HUDEP-2 (cell line): ENCODE measurements at regions not wholly inside any gene's neighbourhood (a gene's known extent, or its start where the extent isn't known, plus 50 kb on each side); places are given as distances from the start of the nearest gene placed in this dataset.
"Not testable (repeated sequence)": the region's sequence is repeated elsewhere in the genome, so short reads cannot be mapped to it uniquely, and the experiment has no call there.

ENCODE experiments used
- DNase-seq, 76 experiments: peaks; one replicate each; lab custom pipeline; 2025; ENCODE audit not compliant: unreplicated experiment in 76 of 76; lab: John Stamatoyannopoulos, UW

GRCh38 chr2:195471807-195472206 lies 185.2 kb upstream of the SLC39A10 start:
- DNase-seq, result no peak

DNA sequence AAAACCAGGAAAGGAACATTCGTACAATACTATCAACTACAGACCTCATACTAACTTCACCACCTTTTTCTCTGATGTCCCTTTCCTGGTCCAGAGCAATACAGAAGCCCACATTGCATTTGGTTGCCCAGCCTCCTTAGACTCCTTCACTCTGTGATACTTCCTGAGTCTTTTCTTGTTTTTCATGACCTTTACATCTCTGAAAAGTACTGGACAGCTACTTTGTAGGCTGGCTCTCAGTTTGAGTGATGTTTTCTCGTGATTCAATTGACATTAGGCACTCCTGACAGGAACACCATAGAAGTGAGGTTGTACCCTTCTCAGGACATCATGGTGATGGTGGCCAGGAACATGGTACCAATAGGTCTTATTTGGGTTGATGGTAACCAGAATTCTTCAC lies 185.9 kb upstream of the SLC39A10 start:
- no peak for DNase-seq

DNA sequence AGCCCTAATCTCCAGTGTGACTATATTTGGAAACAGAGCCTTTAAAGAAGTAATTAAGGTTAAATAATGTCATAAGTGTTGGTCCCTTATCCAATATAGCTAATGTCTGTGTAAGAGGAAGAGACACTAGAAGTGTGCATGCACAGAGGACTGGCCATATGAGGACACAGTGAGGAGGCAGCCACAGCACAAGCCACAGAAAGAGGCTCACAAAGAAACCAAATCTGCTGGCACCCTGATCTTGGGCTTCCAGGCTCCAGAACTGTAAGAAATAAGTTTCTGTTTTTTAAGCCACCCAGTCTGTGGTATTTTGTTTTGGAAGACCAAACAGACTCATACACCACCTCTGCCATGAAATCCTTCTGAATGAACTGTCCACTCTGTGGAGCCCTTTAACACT lies 186.4 kb upstream of the SLC39A10 start:
- no peak for DNase-seq

DNA sequence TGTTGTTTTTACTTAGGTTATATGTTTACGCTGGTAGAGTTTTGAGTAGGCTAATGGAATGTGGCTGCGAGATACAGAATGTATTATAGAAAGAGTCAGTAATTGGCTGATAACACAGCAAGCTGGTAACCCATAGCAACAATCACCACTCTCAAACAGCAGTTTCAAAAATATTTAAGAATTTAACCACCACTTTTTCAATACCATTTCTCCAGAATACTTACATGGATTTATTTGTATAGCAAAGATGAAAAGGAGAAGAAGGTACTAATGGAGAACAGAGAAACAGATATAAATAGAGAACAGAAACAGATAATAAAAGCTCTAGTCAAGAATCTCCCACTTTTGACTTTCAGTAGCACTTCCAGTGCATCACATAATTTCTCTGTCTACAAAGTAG lies 188.3 kb upstream of the SLC39A10 start:
- no peak for DNase-seq

DNA sequence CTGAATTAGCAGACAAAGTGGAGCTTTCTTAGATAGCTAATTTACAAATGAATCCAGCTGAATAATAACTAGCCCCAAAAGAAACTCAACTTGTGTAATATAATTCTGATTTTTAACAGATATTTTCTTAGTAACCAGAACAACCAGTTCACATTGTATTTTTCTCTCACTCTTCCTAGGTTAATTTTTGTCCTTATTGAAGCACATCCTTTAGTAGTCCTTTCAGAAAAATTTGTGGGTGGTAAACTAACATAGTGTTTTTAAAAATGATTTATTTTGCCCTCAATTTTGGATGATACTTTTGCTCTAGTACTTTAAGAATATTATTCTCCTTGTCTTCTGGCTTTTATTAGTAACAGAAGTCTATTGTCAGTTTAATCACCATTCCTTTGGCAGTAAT lies 190.6 kb upstream of the SLC39A10 start:
- DNase-seq, result no peak

DNA sequence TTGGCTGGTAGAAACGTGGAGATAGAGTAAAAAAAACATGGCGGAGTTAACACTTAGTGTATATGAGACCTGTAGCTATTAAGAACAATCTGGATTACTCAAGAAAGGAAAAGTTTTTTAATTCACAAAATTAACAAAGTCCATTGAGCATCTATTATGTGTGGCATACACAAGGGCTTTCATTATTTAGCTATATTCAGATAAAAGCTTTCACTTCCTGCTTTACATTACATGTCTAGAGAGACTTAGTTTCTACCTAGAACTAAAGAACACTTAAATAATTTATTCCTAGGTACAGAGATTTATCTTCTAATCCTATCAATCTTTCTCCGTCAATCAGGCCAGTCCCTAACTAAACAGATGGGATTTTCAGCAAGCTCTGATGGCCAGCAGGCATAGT lies 196.0 kb upstream of the SLC39A10 start:
- DNase-seq, result no peak

DNA sequence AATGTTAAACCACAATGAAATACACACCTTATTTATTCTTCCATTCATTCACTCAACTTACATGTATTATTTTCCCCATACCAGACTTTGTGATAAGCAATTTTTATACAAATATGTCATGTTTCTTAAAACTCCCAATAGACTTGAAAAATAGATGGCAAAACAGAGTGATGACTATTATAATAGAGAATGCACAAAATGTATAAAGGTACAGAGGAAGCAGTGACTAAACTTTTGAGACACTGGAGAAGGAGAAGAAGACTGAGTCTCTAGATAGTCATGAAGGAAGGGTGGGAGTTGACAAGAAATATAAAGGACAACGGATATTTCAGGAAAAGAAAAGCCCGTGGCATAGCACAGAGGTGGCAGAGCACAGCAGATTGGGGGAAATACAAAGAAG lies 198.1 kb upstream of the SLC39A10 start:
- no peak for DNase-seq

GRCh38 chr2:195457873-195458272 lies 199.2 kb upstream of the SLC39A10 start:
- DNase-seq, result no peak

DNA sequence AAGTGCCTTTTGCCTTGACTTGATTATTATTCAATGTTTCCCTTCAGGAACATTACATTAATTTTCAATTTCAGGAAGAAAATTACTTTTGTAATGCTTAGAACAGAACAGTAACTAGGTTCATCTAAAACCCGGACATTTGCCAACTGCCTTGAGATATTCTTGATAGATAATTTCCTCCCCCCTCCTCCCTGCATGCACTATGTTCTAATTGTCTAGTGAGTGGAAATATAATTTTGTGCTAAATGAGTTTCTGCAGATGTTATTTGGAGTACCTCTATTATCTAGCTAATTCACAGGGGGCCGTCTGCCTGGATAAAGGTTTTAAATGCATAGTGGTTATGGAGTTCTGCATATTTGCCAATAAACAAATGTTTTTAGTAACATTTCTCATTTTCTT lies 200.3 kb upstream of the SLC39A10 start:
- DNase-seq, result no peak

DNA sequence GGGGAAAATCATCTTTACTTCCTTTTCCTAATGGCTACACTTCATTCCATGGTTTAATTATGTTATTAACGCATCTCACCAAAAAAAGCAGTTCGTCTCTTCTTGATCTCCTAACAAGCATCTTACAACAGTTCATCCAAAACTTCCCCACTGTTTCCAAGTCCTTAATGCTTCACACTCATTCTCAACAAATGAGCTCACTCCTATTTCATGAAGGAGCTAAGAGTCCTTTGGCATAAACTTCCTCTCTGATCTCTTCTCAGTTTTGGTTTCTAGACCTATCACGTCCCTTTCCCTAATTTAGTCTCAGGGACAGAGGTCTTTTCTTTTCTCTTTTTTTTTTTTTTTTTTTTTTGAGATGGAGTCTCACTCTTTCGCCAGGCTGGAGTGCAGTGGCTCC lies 205.9 kb upstream of the SLC39A10 start:
- DNase-seq, result no peak

- no peak for DNase-seq
Measured at GRCh38 chr2:195450552-195451113, 206.4 kb upstream of the SLC39A10 start.

DNA sequence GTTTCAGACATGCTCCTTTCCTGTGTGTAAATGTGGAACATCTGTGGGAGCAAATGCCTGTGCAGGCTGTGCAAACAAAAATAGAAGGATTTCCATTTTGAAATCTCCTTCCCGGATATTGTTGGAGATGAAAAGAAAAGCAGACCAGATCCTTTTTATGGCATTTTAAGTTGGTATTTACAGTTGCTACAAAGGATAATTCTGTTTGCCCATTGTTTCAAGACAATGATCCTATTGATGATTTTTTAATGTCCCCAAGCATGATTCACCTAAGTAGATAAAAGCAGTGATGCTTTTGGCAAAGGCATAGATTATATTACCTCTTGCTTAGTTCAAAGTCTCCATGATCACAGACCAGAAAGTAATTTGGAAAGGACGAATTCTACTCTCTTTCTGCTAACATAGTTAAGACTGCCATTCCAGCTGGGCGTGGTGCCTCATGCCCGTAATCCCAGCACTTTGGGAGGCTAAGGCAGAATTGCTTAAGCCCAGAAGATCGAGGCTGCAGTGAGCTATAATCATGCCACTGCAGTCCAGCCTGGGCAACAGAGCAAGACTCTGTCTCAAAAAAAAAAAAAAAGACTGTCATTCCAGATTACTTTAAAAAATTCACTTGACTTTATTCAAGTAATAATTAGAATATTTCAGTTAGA lies 209.6 kb upstream of the SLC39A10 start:
- DNase-seq, result no peak

DNA sequence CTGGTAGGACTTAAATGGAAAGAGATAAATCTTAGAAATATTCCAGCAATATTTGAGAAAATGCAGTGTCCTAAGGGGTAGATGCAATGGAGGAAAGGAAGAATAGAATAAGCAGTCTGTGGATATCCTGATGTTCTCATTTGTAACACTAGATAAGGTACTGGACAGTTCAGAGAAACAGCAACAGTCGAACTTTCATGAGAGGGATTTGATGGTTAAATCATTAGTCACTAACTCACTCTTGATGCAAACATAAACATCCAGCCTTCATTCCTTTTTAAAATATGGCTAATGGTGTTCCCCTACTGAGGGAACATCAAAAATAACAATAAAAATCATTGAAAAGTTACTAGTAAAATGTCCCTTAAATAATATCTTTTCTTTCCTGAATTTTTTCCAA lies 211.4 kb upstream of the SLC39A10 start:
- DNase-seq, result no peak

DNA sequence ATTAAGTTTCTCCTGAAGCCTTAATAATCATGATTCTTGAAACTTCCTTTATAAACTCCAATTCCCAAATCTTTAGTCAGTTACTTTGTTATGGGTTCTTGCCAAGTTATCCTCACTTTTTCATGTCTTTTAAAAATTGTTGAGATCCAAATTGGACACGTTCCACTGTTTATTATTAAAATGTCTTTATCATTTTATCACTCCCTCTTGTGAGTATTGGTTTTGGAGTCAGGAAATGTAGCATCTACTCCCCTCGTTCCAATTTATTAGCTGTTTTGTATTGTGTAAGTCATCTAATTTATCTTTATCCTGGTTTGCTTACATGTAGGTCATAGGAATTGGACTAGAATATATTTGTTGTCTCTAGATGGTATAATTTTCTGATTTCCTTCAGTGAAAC lies 213.1 kb upstream of the SLC39A10 start:
- DNase-seq, result no peak

DNA sequence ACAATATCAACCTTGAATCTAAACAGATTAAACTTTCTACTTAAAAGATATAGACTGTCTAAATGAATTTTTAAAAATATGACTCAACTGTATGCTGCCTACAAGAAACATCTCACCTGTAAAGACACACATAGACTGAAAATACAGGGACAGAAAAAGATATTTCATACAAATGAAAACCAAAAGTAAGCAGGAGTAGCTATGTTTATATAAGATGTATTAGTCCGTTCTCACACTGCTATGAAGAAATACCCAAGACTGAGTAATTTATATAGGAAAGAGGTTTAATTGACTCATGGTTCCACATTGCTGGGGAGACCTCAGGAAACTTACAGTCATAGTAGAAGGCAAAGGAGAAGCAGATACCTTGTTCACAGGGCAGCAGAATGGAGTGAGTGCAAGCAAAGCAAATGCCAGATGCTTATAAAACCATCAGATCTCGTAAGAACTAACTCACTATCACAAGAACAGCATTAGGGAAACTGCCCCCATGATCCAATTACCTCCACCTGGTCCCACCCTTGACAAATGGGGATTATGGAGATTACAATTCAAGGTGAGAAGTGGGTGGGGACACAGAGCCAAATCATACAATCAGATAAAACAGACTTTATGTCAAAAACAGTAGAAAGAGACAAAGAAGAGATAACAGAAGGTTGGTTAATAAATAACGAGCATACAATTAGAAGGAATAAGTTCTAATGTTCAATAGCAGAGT lies 214.4 kb upstream of the SLC39A10 start:
- DNase-seq, result no peak

DNA sequence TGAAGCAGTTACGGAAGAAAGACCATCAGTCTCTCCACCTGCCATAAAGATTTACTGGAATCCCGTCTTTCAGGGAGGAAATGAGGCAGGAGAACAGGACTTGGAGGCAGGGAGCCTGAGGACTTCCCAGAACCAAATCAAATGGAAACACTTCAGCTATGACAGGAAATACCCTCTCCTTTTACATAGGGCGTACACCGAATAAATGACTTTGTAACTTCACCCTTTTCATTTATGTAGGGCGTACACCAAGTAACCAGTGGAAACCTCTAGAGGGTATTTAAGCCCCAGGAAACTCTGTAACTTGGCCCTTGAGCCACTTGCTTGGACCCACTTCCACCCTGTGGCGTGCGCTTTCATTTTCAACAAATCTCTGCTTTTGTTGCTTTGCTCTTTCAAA lies 218.3 kb upstream of the SLC39A10 start:
- DNase-seq, result no peak

DNA sequence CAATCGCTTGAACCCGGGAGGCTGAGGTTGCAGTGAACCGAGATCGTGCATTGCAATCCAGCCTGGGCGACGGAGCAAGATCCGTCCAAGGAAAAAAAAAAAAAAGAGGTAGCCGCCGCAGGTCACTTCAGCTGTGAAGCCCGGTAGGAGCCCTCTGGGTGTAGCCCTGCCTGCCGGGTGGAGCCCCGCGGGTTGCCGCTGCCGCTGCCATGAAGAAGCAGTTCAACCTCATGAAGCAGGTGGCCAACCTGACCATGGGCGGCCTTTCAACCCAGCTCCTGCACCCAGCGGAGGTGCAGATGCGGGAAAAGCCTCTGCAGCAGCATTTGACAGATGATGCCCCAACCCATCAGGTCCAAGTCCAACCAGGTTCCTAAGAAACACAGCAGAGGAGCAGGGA lies 219.5 kb upstream of the SLC39A10 start:
- DNase-seq, result no peak

DNA sequence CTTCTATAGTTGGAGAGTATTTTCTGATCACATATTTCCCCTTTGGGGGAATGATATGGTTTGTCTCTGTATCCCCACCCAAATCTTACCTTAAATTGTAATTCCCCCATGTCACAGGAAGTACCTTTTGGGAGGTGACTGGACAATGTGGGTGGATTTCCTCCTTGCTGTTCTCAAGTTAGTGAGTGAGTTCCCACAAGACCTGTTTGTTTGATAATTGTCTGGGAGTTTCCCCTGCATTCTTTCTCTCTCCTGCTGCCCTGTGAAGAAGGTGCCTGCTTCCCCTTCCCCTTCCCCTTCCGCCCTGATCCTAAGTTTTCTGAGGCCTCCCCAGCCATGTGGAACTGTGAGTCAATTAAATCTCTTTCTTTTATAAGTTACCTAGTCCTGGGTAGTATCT lies 222.7 kb upstream of the SLC39A10 start:
- no peak for DNase-seq

DNA sequence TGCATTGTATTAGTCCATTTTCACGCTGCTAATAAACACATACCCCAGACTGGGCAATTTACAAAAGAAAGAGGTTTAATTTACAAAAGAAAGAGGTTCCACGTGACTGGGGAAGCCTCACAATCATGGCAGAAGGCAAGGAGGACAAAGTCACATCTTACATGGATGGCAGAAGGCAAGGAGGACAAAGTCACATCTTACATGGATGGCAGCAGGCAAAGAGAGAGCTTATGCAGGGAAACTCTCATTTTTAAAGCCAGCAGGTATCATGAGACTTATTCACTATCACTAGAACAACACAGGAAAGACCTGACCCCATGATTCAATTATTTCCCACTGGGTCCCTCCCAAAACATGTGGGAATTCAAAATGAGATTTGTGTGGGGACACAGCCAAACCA lies 223.3 kb upstream of the SLC39A10 start:
- not testable (repeated sequence) for DNase-seq

DNA sequence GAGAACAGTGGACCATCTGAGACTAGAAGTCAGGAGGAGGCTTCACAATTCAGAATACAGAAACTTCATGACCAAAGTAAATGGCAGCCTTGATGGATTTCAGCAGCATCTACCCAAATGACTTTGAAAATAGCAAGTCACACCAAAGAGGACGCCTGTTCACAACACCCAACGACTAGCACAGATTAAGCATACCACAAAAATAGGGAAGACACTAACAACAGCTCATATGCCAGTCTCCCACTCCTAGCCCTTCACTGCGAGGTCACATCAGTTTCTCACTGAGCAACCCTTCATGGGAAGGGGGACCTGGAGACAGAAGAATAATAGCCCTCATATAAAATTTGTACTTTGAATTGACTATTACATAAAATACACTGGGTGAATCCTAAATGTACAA lies 228.4 kb upstream of the SLC39A10 start:
- DNase-seq, result no peak

- DNase-seq, result no peak
Measured at GRCh38 chr2:195425328-195425727, 231.7 kb upstream of the SLC39A10 start.

GRCh38 chr2:195419033-195419432 lies 238.0 kb upstream of the SLC39A10 start:
- peak in 1 of 76 experiments; percentile 11 for DNase-seq
